Chondrocyte (in vitro differentiated cells): ENCODE measurements at regions not wholly inside any gene's neighbourhood (a gene's known extent, or its start where the extent isn't known, plus 50 kb on each side); places are given as distances from the start of the nearest gene placed in this dataset.

Experiments used
- DNase-seq: peaks from one replicate; pipeline ENCODE4 v3.0.0; 2021; ENCODE audit warnings: mixed read lengths, low spot score
- H3K27ac Mint-ChIP-seq: one replicate; pipeline ENCODE4 v1.8.0; 2021; ENCODE audit warnings: mild to moderate bottlenecking, moderate library complexity, mixed read lengths; ENCODE audit not compliant: unreplicated experiment
- H3K27me3 Mint-ChIP-seq: 2 replicates; pipeline ENCODE4 v1.8.0; 2021; ENCODE audit warnings: low read depth, mixed read lengths
- H3K36me3 Mint-ChIP-seq: 2 replicates; pipeline ENCODE4 v1.8.0; 2021; ENCODE audit warnings: low read depth, mixed read lengths
- H3K4me1 Mint-ChIP-seq: 2 replicates; pipeline ENCODE4 v1.8.0; 2021; ENCODE audit warnings: low read depth, mild to moderate bottlenecking, mixed read lengths
- H3K4me3 Mint-ChIP-seq: one replicate; pipeline ENCODE4 v1.8.0; 2021; ENCODE audit warnings: mild to moderate bottlenecking, moderate library complexity, mixed read lengths; ENCODE audit not compliant: unreplicated experiment
- H3K9me3 Mint-ChIP-seq: 2 replicates; pipeline ENCODE4 v1.8.0; 2021; ENCODE audit warnings: low read depth, mixed read lengths
- TF ChIP-seq, protein P1 (sequence below): fragments of 200-600 bp; sonication (generic); IDR thresholded peaks from 2 replicates; pipeline ENCODE4 v1.5.0; 2021; ENCODE audit warnings: antibody characterized with exemption, mild to moderate bottlenecking, moderate library complexity

- DNase-seq, result no peak
- H3K4me1 Mint-ChIP-seq, result no peaks in the 10 kb centered on the region
- TF ChIP-seq, protein P1, sequence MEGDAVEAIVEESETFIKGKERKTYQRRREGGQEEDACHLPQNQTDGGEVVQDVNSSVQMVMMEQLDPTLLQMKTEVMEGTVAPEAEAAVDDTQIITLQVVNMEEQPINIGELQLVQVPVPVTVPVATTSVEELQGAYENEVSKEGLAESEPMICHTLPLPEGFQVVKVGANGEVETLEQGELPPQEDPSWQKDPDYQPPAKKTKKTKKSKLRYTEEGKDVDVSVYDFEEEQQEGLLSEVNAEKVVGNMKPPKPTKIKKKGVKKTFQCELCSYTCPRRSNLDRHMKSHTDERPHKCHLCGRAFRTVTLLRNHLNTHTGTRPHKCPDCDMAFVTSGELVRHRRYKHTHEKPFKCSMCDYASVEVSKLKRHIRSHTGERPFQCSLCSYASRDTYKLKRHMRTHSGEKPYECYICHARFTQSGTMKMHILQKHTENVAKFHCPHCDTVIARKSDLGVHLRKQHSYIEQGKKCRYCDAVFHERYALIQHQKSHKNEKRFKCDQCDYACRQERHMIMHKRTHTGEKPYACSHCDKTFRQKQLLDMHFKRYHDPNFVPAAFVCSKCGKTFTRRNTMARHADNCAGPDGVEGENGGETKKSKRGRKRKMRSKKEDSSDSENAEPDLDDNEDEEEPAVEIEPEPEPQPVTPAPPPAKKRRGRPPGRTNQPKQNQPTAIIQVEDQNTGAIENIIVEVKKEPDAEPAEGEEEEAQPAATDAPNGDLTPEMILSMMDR, result no peak
- H3K27me3 Mint-ChIP-seq, result no peaks in the 10 kb centered on the region
- H3K4me3 Mint-ChIP-seq, result no peak overlapping the region
- no peaks in the 10 kb centered on the region for H3K36me3 Mint-ChIP-seq
- H3K9me3 Mint-ChIP-seq, result no peaks in the 10 kb centered on the region
- H3K27ac Mint-ChIP-seq, result no peak overlapping the region
Observed at GRCh38 chr15:46933332-46933731, 784.0 kb upstream of the SEMA6D start.

GRCh38 chr15:46934851-46935250, 782.5 kb upstream of the SEMA6D start:
- no peaks in the 10 kb centered on the region for H3K4me1 Mint-ChIP-seq
- no peaks in the 10 kb centered on the region for H3K27me3 Mint-ChIP-seq
- H3K9me3 Mint-ChIP-seq, result no peaks in the 10 kb centered on the region
- TF ChIP-seq, protein P1, result no peak
- H3K4me3 Mint-ChIP-seq, result no peak overlapping the region
- H3K27ac Mint-ChIP-seq, result no peak overlapping the region
- no peak for DNase-seq
- H3K36me3 Mint-ChIP-seq, result no peaks in the 10 kb centered on the region

DNA sequence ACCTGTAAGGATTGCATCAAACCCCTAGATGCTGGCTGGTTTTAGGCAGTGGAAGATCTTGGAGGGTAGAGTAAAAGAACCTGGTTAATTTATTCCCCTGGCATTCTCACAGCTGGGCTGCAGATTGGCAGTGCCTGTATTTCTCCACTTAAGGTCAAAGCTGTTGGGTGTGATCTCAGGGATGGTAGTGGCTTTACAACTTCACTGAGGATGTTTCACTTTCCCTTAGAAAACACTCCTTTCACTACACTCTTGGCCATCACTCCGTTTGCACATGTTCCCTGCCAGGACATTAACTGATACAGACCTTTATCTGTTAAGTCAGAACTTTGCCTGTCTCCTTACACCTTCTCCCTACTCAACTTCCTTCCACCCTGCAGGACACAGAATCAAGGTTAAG, 779.1 kb upstream of the SEMA6D start:
- DNase-seq, result no peak
- H3K4me3 Mint-ChIP-seq, result no peak overlapping the region
- H3K36me3 Mint-ChIP-seq, result no peaks in the 10 kb centered on the region
- no peaks in the 10 kb centered on the region for H3K4me1 Mint-ChIP-seq
- no peak overlapping the region for H3K27ac Mint-ChIP-seq
- no peaks in the 10 kb centered on the region for H3K9me3 Mint-ChIP-seq
- no peaks in the 10 kb centered on the region for H3K27me3 Mint-ChIP-seq
- TF ChIP-seq, protein P1, result no peak

DNA sequence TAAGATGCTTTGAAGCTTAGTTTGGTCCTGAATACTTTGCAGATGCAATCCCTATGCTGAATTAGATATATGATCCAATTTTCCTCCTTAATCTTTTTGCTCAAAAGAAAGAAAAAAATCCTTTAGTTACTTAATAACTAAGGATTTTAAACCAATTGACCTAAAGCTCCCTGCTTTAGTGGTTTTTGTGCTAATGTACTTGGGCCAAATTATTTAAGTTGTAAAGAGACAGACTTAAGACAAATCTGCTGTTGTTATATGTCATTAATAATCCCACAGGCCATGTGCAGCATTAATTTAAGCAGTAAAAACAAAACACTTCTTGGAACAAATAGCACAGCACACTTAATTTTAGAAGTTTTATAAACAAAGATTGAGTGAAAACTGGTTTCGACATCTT, 776.1 kb upstream of the SEMA6D start:
- no peak overlapping the region for H3K4me3 Mint-ChIP-seq
- no peaks in the 10 kb centered on the region for H3K4me1 Mint-ChIP-seq
- H3K27me3 Mint-ChIP-seq, result no peaks in the 10 kb centered on the region
- DNase-seq, result no peak
- H3K36me3 Mint-ChIP-seq, result no peaks in the 10 kb centered on the region
- no peaks in the 10 kb centered on the region for H3K9me3 Mint-ChIP-seq
- no peak overlapping the region for H3K27ac Mint-ChIP-seq
- TF ChIP-seq, protein P1, result no peak

DNA sequence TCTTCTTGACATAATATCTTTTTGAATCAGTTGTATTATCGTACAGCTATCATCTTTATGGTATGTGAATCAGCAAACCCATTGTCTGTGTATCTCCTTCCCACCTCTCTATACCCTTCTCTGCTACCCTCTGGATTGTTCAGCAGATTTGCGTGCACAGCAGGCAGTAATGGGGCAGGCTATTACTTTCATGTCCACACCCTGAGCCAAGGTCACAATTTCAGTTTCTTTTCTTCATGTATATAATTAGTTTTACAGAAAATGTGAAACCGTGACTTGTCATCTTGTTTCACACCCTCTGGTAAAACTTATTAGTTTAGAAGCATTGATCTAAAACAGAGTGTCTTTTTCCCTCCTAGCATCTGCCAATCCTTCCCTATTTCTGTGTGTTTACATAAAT, 770.4 kb upstream of the SEMA6D start:
- TF ChIP-seq, protein P1, result no peak
- Mint-ChIP-seq H3K4me3 (no peak overlapping the region), H3K36me3 (no peaks in the 10 kb centered on the region), H3K27ac (no peak overlapping the region), H3K27me3 (no peaks in the 10 kb centered on the region), H3K9me3 (peaks cover 16% of the 10 kb centered on the region), H3K4me1 (no peaks in the 10 kb centered on the region)
- DNase-seq, result no peak
